Stomach (tissue), 4 donors: ENCODE measurements at regions not wholly inside any gene's neighbourhood (a gene's known extent, or its start where the extent isn't known, plus 50 kb on each side); places are given as distances from the start of the nearest gene placed in this dataset.

Experiments
- EP300 ChIP-seq: sonication (generic); formaldehyde crosslinking; IDR thresholded peaks from one replicate; pipeline ENCODE4 v1.6.1; 2017; ENCODE audit warnings: antibody characterized with exemption
- POLR2A ChIP-seq, 4 donors: fragments of 450-650 bp; IDR thresholded peaks; one replicate each; pipeline ENCODE4 v1.6.1; 2016; ENCODE audit warnings: antibody characterized with exemption in 4 of 4, control low read depth in 2 of 4, mild to moderate bottlenecking in 1 of 4, moderate library complexity in 1 of 4
- TF ChIP-seq, protein P1 (sequence below), 7 experiments: fragments of 450-650 bp in 4 of 7; fragments of 200-600 bp in 3 of 7; sonication (generic) in 3 of 7; IDR thresholded peaks; one replicate each; pipeline ENCODE4 v1.5.1; 2016 to 2019; ENCODE audit warnings: antibody characterized with exemption in 7 of 7, control low read depth in 2 of 7, mild to moderate bottlenecking in 1 of 7

DNA sequence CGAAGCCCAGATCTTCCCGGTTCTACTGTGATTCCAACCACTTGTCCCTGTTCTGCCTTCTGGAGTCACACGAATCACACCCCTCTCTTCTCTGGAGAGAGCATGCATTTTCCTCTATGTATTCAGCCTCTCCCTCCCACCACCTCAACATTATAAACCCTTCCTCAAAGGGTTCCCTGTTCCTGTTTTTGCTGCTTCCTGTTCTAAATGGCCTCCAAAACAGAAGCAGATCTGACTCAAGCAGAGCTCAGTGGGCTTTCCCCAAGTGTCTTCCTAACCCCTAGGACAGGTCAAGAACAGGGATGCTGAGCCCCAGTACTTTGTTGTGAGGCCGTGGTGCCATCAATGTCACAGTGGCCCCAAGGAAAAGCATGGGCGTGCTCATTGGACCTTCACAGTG, 75.7 kb upstream of the ARNT2 start:
- TF ChIP-seq, protein P1, sequence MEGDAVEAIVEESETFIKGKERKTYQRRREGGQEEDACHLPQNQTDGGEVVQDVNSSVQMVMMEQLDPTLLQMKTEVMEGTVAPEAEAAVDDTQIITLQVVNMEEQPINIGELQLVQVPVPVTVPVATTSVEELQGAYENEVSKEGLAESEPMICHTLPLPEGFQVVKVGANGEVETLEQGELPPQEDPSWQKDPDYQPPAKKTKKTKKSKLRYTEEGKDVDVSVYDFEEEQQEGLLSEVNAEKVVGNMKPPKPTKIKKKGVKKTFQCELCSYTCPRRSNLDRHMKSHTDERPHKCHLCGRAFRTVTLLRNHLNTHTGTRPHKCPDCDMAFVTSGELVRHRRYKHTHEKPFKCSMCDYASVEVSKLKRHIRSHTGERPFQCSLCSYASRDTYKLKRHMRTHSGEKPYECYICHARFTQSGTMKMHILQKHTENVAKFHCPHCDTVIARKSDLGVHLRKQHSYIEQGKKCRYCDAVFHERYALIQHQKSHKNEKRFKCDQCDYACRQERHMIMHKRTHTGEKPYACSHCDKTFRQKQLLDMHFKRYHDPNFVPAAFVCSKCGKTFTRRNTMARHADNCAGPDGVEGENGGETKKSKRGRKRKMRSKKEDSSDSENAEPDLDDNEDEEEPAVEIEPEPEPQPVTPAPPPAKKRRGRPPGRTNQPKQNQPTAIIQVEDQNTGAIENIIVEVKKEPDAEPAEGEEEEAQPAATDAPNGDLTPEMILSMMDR (IDR thresholded peaks at IDR 0.05): no peak
- TF ChIP-seq POLR2A (IDR thresholded peaks at IDR 0.05) (no peak), EP300 (no peak)
